NCI-H2107 treated with DMSO at 0.1 percent for 48 hours (cell line): ENCODE measurements at regions not wholly inside any gene's neighbourhood (a gene's known extent, or its start where the extent isn't known, plus 50 kb on each side); places are given as distances from the start of the nearest gene placed in this dataset.
"Not testable (repeated sequence)": the region's sequence is repeated elsewhere in the genome, so short reads cannot be mapped to it uniquely, and the experiment has no call there.

Experiments used
- DNase-seq: peaks from one replicate; lab custom pipeline; 2025; ENCODE audit not compliant: unreplicated experiment; lab: John Stamatoyannopoulos, UW

GRCh38 chr15:39510001-39510701 is 70.7 kb upstream of the THBS1 start:
- DNase-seq = no peak

GRCh38 chr15:39511000-39511915 is 69.6 kb upstream of the THBS1 start:
- no peak for DNase-seq

GRCh38 chr15:39511916-39512260 is 69.0 kb upstream of the THBS1 start:
- DNase-seq = no peak

GRCh38 chr15:39512643-39513042 is 68.2 kb upstream of the THBS1 start:
- no peak for DNase-seq

GRCh38 chr15:39513936-39514335 is 66.9 kb upstream of the THBS1 start:
- DNase-seq = no peak

GRCh38 chr15:39514933-39515332 is 65.9 kb upstream of the THBS1 start:
- DNase-seq = no peak

GRCh38 chr15:39515765-39516164 is 65.1 kb upstream of the THBS1 start:
- DNase-seq = no peak

- no peak for DNase-seq
Observed at GRCh38 chr15:39517122-39517855, 63.6 kb upstream of the THBS1 start.

GRCh38 chr15:39523968-39524367 is 56.9 kb upstream of the THBS1 start:
- DNase-seq = not testable (repeated sequence)

GRCh38 chr15:39529457-39529856 is 51.4 kb upstream of the THBS1 start:
- DNase-seq = no peak

- DNase-seq = no peak
Observed at GRCh38 chr15:39530480-39531342, 50.2 kb upstream of the THBS1 start.
